Right lung (tissue), 2 donors: ENCODE measurements at regions not wholly inside any gene's neighbourhood (a gene's known extent, or its start where the extent isn't known, plus 50 kb on each side); places are given as distances from the start of the nearest gene placed in this dataset.
"Not testable (repeated sequence)": the region's sequence is repeated elsewhere in the genome, so short reads cannot be mapped to it uniquely, and the experiment has no call there.

Experiments used
- DNase-seq, 2 donors: peaks; one replicate each; pipeline ENCODE4 v3.0.0-alpha.2; 2013

GRCh38 chr10:23742807-23743206, 303.9 kb downstream of the OTUD1 start:
- peak; percentile 32 to 33 for DNase-seq

GRCh38 chr10:23754179-23754578, 315.3 kb downstream of the OTUD1 start:
- no peak for DNase-seq

GRCh38 chr10:23754941-23755340, 316.1 kb downstream of the OTUD1 start:
- no peak for DNase-seq

GRCh38 chr10:23755556-23755955, 316.7 kb downstream of the OTUD1 start:
- DNase-seq = peak; percentile 19 to 20

GRCh38 chr10:23768281-23768680, 329.4 kb downstream of the OTUD1 start:
- DNase-seq = no peak

GRCh38 chr10:23777153-23777552, 338.3 kb downstream of the OTUD1 start:
- DNase-seq = no peak

GRCh38 chr10:23779301-23779700, 340.4 kb downstream of the OTUD1 start:
- no peak for DNase-seq

GRCh38 chr10:23780331-23780730, 341.5 kb downstream of the OTUD1 start:
- DNase-seq = no peak

- no peak for DNase-seq
These were observed 347.7 kb downstream of the OTUD1 start for GRCh38 chr10:23786594-23786993.

GRCh38 chr10:23793577-23793976, 354.7 kb downstream of the OTUD1 start:
- no peak for DNase-seq

- not testable (repeated sequence) for DNase-seq
These were observed 358.6 kb downstream of the OTUD1 start for GRCh38 chr10:23797452-23797851.

GRCh38 chr10:23804125-23804524, 365.2 kb downstream of the OTUD1 start:
- no peak for DNase-seq

- no peak for DNase-seq
These were observed 374.8 kb downstream of the OTUD1 start for GRCh38 chr10:23813687-23814086.

GRCh38 chr10:23818484-23818883, 379.6 kb downstream of the OTUD1 start:
- no peak for DNase-seq

GRCh38 chr10:23820792-23821191, 381.9 kb downstream of the OTUD1 start:
- DNase-seq = no peak

- DNase-seq = no peak
These were observed 384.1 kb upstream of the KIAA1217 start for GRCh38 chr10:23824822-23825221.

GRCh38 chr10:23826421-23826820, 382.5 kb upstream of the KIAA1217 start:
- DNase-seq = peak; percentile 21 to 43

- DNase-seq = no peak
These were observed 379.4 kb upstream of the KIAA1217 start for GRCh38 chr10:23829556-23829955.

- DNase-seq = peak in 1 of 2 donors; percentile 14
These were observed 374.8 kb upstream of the KIAA1217 start for GRCh38 chr10:23834091-23834490.

- DNase-seq = no peak
These were observed 358.3 kb upstream of the KIAA1217 start for GRCh38 chr10:23850631-23851030.

GRCh38 chr10:23859598-23859997, 349.3 kb upstream of the KIAA1217 start:
- no peak for DNase-seq

- DNase-seq = no peak
These were observed 344.2 kb upstream of the KIAA1217 start for GRCh38 chr10:23864631-23865147.

GRCh38 chr10:23866985-23867384, 342.0 kb upstream of the KIAA1217 start:
- not testable (repeated sequence) for DNase-seq

- no peak for DNase-seq
These were observed 340.8 kb upstream of the KIAA1217 start for GRCh38 chr10:23868121-23868520.

- DNase-seq = no peak
These were observed 339.4 kb upstream of the KIAA1217 start for GRCh38 chr10:23869548-23869947.
